HUES48 (cell line): ENCODE measurements at regions not wholly inside any gene's neighbourhood (a gene's known extent, or its start where the extent isn't known, plus 50 kb on each side); places are given as distances from the start of the nearest gene placed in this dataset.

Experiments used
- H3K27ac ChIP-seq: one replicate; pipeline ENCODE4 v1.7.0; 2013; ENCODE audit warnings: low read depth, low read length, inconsistent platforms
- H3K27me3 ChIP-seq: 2 replicates; pipeline ENCODE4 v1.6.1; 2013; ENCODE audit warnings: mild to moderate bottlenecking, low read length; ENCODE audit not compliant: control insufficient read depth, insufficient read depth
- H3K36me3 ChIP-seq: 2 replicates; pipeline ENCODE4 v1.6.1; 2013; ENCODE audit warnings: low read length; ENCODE audit not compliant: control insufficient read depth, insufficient read depth
- H3K4me1 ChIP-seq: 2 replicates; pipeline ENCODE4 v1.6.1; 2013; ENCODE audit warnings: mild to moderate bottlenecking, low read length; ENCODE audit not compliant: control insufficient read depth, insufficient read depth
- H3K4me3 ChIP-seq: 2 replicates; pipeline ENCODE4 v1.5.1; 2013; ENCODE audit warnings: mild to moderate bottlenecking, low read depth, low read length
- H3K9ac ChIP-seq: 2 replicates; pipeline ENCODE4 v1.6.1; 2013; ENCODE audit warnings: mild to moderate bottlenecking, low read depth, low read length, moderate library complexity
- H3K9me3 ChIP-seq: 2 replicates; pipeline ENCODE4 v1.6.1; 2013; ENCODE audit warnings: low read length; ENCODE audit not compliant: control insufficient read depth, insufficient read depth

- no peaks in the 10 kb centered on the region; the same call in 1 of the 2 replicates for H3K27me3 ChIP-seq
- H3K9ac ChIP-seq: no peak overlapping the region
- no peak overlapping the region for H3K27ac ChIP-seq
- no peaks in the 10 kb centered on the region for H3K4me1 ChIP-seq
- H3K36me3 ChIP-seq: no peaks in the 10 kb centered on the region
- no peaks in the 10 kb centered on the region for H3K9me3 ChIP-seq
- no peak overlapping the region for H3K4me3 ChIP-seq
These were observed 71.0 kb downstream of the AQP4 start for GRCh38 chr18:26794230-26795101.

- Histone ChIP-seq H3K27ac (no peak overlapping the region), H3K36me3 (no peaks in the 10 kb centered on the region), H3K27me3 (no peaks in the 10 kb centered on the region; the same call in 1 of the 2 replicates), H3K9me3 (no peaks in the 10 kb centered on the region), H3K4me3 (no peak overlapping the region), H3K9ac (no peak overlapping the region), H3K4me1 (no peaks in the 10 kb centered on the region)
These were observed 72.8 kb downstream of the AQP4 start for GRCh38 chr18:26792661-26793060.

GRCh38 chr18:26791676-26792075 lies 73.8 kb downstream of the AQP4 start:
- Histone ChIP-seq H3K27ac (no peak overlapping the region), H3K36me3 (no peaks in the 10 kb centered on the region), H3K27me3 (no peaks in the 10 kb centered on the region; the same call in 1 of the 2 replicates), H3K4me1 (no peaks in the 10 kb centered on the region), H3K9me3 (no peaks in the 10 kb centered on the region), H3K4me3 (no peak overlapping the region), H3K9ac (no peak overlapping the region)

GRCh38 chr18:26784599-26784998 lies 80.9 kb downstream of the AQP4 start:
- peaks cover 9% of the 10 kb centered on the region for H3K4me1 ChIP-seq
- H3K9me3 ChIP-seq: no peaks in the 10 kb centered on the region
- H3K4me3 ChIP-seq: no peak overlapping the region
- H3K9ac ChIP-seq: no peak overlapping the region
- no peaks in the 10 kb centered on the region for H3K36me3 ChIP-seq
- H3K27ac ChIP-seq: no peak overlapping the region
- no peaks in the 10 kb centered on the region; the same call in 1 of the 2 replicates for H3K27me3 ChIP-seq

- Histone ChIP-seq H3K4me1 (peaks cover 18% of the 10 kb centered on the region), H3K27ac (no peak overlapping the region), H3K9me3 (no peaks in the 10 kb centered on the region), H3K4me3 (no peak overlapping the region), H3K36me3 (no peaks in the 10 kb centered on the region), H3K9ac (no peak overlapping the region), H3K27me3 (no peaks in the 10 kb centered on the region)
These were observed 82.3 kb downstream of the AQP4 start for GRCh38 chr18:26783170-26783569.

- Histone ChIP-seq H3K4me1 (peaks cover 34% of the 10 kb centered on the region), H3K9me3 (no peaks in the 10 kb centered on the region), H3K4me3 (no peak overlapping the region), H3K27ac (peak overlapping the region; percentile 42), H3K9ac (no peak overlapping the region), H3K36me3 (no peaks in the 10 kb centered on the region), H3K27me3 (no peaks in the 10 kb centered on the region)
These were observed 84.8 kb downstream of the AQP4 start for GRCh38 chr18:26780520-26781325.

- H3K9ac ChIP-seq: no peak overlapping the region
- H3K27me3 ChIP-seq: no peaks in the 10 kb centered on the region
- H3K27ac ChIP-seq: no peak overlapping the region
- H3K4me1 ChIP-seq: peaks cover 34% of the 10 kb centered on the region
- no peaks in the 10 kb centered on the region for H3K9me3 ChIP-seq
- H3K36me3 ChIP-seq: no peaks in the 10 kb centered on the region
- H3K4me3 ChIP-seq: no peak overlapping the region
These were observed 87.5 kb downstream of the AQP4 start for GRCh38 chr18:26778054-26778393.

- Histone ChIP-seq H3K27ac (peak overlapping the region; percentile 48), H3K9ac (no peak overlapping the region), H3K27me3 (no peaks in the 10 kb centered on the region), H3K9me3 (no peaks in the 10 kb centered on the region), H3K4me1 (peaks cover 34% of the 10 kb centered on the region), H3K36me3 (no peaks in the 10 kb centered on the region), H3K4me3 (no peak overlapping the region)
These were observed 88.0 kb downstream of the AQP4 start for GRCh38 chr18:26777351-26778053.

GRCh38 chr18:26772691-26773090 lies 92.8 kb downstream of the AQP4 start:
- Histone ChIP-seq H3K27me3 (no peaks in the 10 kb centered on the region), H3K9me3 (no peaks in the 10 kb centered on the region), H3K27ac (no peak overlapping the region), H3K9ac (no peak overlapping the region), H3K4me3 (no peak overlapping the region), H3K36me3 (no peaks in the 10 kb centered on the region), H3K4me1 (peaks cover 12% of the 10 kb centered on the region)

GRCh38 chr18:26771524-26771923 lies 94.0 kb downstream of the AQP4 start:
- Histone ChIP-seq H3K36me3 (no peaks in the 10 kb centered on the region), H3K9ac (no peak overlapping the region), H3K4me1 (no peaks in the 10 kb centered on the region), H3K27me3 (no peaks in the 10 kb centered on the region), H3K9me3 (no peaks in the 10 kb centered on the region), H3K4me3 (no peak overlapping the region), H3K27ac (no peak overlapping the region)
